AG09319 (cell line): ENCODE measurements at regions not wholly inside any gene's neighbourhood (a gene's known extent, or its start where the extent isn't known, plus 50 kb on each side); places are given as distances from the start of the nearest gene placed in this dataset.
"Not testable (repeated sequence)": the region's sequence is repeated elsewhere in the genome, so short reads cannot be mapped to it uniquely, and the experiment has no call there.

Source experiments
- DNase-seq: peaks from one replicate; pipeline ENCODE4 v3.0.0-alpha.2; 2010; ENCODE audit warnings: low read depth; ENCODE audit errors: extremely low read depth
- TF ChIP-seq, protein P1 (sequence below): IDR thresholded peaks from 2 replicates; pipeline ENCODE4 v1.5.1; 2011; ENCODE audit warnings: low read depth, mild to moderate bottlenecking, inconsistent platforms, low read length, moderate library complexity

DNA sequence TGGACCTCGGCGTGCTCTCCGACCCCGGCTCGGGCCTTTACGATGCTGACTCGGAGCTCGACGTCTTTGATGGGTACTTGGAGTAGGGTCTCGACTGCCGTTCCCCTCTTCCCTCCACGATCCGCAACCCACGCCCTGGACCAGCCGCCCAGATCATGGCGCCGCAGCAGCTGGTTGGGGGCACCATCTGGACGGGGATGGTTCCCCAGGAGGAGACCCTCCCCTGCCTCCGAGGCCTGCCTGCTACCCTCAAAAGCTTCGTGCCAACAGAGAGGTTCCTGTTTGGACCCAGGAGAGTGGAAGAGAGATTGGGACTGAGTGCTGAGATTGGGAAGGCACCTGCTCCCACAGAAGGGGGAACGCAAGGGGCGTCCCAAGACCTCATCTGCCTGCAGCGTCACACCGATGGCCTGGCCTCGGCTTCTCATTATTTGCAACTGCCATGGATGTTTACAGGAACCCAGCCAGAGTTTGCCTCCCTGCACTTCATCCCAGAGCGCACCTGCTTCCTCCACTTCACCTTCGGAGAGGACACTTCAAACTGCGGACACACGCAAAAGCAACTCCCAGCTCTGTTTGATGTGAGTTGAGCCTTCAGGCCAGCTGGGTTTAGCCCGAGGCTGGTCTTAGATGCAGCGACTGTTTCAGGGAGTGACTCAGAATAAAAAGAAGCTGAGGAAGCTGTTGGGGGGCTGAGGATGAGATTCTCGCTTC lies 58.9 kb downstream of the GOLGA6L7 start:
- TF ChIP-seq, protein P1, sequence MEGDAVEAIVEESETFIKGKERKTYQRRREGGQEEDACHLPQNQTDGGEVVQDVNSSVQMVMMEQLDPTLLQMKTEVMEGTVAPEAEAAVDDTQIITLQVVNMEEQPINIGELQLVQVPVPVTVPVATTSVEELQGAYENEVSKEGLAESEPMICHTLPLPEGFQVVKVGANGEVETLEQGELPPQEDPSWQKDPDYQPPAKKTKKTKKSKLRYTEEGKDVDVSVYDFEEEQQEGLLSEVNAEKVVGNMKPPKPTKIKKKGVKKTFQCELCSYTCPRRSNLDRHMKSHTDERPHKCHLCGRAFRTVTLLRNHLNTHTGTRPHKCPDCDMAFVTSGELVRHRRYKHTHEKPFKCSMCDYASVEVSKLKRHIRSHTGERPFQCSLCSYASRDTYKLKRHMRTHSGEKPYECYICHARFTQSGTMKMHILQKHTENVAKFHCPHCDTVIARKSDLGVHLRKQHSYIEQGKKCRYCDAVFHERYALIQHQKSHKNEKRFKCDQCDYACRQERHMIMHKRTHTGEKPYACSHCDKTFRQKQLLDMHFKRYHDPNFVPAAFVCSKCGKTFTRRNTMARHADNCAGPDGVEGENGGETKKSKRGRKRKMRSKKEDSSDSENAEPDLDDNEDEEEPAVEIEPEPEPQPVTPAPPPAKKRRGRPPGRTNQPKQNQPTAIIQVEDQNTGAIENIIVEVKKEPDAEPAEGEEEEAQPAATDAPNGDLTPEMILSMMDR = peak; percentile 5
- not testable (repeated sequence) for DNase-seq

DNA sequence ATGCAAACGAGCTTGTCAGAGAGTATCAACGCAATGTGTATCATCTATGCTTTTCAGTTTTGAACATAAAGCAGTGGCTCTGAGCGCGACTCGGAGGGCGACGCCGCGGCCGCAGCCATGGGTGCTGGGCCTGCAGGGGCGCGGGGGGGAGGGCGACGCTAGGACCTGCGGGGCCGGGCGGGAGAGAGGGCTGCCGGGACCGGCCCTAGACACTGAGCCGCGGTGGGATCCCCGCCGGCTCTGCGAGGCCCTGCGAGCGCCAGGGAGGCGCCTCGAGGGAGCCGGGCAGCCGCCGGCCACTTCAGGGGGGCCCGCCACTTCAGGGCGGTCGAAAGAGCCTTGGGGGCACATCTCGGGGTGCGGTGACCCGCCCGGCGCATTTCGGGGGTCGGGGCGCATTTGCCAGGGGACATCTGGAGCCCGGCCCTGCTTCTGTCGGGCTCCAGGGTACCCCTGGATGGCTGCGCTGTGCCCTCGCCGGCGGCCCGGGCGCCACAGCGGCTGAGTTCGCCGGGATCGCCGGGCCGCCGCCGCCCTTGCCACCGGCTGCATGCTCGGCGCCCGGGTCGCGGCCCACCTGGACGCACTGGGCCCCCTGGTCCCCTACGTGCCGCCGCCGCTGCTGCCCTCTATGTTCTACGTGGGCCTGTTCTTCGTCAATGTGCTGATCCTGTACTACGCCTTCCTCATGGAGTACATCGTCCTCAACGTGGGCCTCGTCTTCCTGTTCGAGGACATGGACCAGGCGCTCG lies 59.6 kb downstream of the GOLGA6L7 start:
- DNase-seq = not testable (repeated sequence)

DNA sequence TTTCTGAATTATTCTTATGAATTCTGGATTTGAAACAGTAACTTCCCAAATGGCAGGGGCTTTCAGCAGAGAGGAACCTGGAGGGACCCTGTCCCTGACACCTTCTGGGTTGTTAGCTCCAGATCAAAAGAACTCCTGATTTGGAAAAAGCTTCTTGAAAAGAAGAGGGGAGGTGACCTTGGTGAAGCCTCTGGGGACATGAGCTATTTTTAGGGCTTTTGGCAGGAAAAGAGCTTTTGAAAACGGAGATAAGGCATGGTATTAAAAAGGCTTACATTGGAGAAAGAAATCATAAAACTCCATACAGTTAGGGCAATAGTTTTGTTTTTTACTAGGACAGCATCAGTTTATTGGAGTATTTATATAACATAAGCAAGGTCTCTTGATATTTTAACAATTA lies 60.3 kb downstream of the GOLGA6L7 start:
- DNase-seq = not testable (repeated sequence)

DNA sequence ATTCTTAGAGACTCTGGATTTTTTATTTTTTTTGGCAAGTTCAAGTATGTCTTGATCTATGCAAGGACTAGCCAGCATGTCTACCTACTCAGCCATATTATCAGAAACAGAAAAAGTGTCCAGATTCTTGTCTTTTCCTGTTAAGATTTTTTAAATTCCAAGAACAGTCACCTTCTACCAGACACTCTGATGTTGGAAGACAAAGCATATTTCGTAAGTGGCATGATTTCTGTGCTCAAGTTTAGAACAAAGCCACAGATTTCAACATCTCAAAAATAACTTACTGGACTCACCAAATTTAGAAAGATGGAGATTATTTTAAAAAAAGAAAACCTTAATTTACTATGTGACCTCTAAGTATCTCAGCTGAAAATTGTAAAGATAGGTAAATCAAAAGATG lies 61.9 kb downstream of the GOLGA6L7 start:
- no peak for DNase-seq
- TF ChIP-seq, protein P1 = no peak

DNA sequence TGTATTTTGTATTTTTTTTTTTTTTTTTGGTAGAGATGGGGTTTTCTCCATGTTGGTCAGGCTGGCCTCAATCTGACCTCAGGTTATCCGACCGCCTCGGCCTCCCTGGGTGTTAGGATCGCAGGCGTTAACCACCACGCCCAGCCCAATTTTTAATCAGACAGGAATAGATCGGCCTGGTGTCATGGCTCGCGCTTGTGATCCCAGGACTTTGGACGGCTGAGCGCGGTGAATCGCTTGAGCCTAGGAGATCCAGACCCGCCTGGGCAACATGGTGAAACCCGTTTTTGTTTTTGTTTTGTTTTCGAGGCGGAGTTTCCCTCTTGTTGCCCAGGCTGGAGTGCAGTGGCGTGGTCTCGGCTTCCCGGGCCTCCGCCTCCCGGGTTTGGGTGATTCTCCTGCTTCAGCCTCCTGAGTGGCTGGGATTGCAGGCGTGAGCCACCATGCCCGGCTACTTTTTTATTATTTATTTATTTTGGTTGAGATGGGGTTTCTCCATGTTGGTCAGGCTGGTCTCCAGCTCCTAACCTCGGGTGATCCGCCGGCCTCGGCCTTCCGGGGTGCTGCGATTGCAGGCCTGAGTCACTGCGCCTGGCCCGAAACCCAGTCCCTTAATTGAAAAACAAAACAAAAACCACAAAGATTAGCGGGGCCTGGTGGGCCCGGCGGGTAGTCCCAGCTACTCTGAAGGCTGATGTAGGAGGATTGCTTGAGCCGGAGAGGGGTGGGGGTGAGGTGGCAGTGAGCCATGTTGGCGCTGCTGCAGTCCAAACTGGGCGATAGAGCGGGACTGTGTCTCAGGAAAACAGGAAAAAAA lies 63.9 kb downstream of the GOLGA6L7 start:
- not testable (repeated sequence) for DNase-seq

DNA sequence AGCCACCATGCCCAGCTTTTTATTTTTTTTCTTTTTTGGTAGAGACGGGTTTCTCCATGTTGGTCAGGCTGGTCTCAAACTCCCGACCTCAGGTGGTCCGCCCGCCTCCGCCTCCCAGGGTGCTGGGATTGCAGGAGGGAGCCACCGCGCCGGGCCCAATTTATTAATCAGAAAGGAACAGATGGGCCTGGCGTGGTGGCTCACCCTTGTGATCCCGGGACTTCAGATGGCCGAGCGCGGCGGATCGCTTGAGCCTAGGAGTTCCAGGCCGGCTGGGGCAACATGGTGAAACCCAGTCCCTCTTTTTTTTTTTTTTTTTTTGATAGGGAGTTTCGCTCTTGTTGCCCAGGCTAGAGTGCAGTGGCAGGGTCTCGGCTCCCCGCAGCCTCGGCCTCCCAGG lies 64.6 kb downstream of the GOLGA6L7 start:
- DNase-seq = no peak
- TF ChIP-seq, protein P1 = no peak

DNA sequence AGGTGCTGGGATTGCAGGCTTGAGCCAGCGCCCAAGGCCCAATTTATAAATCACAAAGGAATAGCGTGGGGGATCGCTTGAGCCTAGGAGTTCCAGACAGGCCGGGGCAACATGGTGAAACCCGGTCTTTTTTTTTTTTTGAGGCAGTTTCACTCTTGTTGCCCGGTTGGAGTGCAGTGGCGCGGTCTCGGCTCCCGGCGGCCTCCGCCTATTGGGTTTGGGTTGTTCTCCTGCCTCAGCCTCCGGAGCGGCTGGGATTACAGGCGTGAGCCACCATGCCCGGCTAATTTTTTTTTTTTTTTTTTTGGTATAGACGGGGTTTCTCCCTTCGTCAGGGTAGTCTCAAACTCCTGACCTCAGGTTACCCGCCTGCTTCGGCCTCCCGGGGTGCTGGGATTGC lies 65.0 kb downstream of the GOLGA6L7 start:
- no peak for DNase-seq
- TF ChIP-seq, protein P1 = no peak

DNA sequence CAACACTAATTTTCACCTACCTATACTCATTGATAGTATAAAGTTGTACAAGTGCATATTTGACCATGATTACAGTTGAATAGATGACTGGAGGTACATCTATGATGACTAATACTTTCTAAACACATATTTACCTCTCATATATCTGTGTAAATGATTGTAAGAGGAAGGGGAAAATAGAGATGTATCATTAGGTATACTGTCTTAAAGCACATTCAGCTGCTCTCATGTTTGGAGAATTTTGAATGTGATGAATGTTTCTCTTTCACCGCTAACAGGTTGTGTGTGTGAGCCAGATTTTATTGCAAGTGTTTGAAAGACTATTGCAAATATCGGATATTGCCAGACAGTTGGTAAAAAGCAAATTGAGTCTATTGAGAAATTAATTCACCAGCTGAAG lies 66.2 kb upstream of the GOLGA8M start:
- not testable (repeated sequence) for DNase-seq

- not testable (repeated sequence) for DNase-seq
Measured at GRCh38 chr15:28772857-28773256, 60.6 kb upstream of the GOLGA8M start.
